Lung (tissue), 11 donors: ENCODE measurements at regions not wholly inside any gene's neighbourhood (a gene's known extent, or its start where the extent isn't known, plus 50 kb on each side); places are given as distances from the start of the nearest gene placed in this dataset.

Experiments used
- ATAC-seq: fragments of 200-7000 bp; cut with Tn5 transposase; one replicate; pipeline ENCODE4 v1.9.1; 2020; ENCODE audit warnings: moderate number of reproducible peaks; ENCODE audit not compliant: insufficient read depth, low FRiP score
- DNase-seq, 3 donors: peaks; one replicate each; pipeline ENCODE4 v3.0.0-alpha.2; 2013 to 2017
- H3K27ac ChIP-seq, 2 donors: one replicate each; pipeline ENCODE4 v1.5.1; 2013; ENCODE audit warnings: mild to moderate bottlenecking in 2 of 2, moderate library complexity in 2 of 2, control low read depth in 1 of 2, inconsistent platforms in 1 of 2, low read depth in 1 of 2, low read length in 1 of 2
- H3K27me3 ChIP-seq, 3 donors: one replicate each; pipeline ENCODE4 v1.5.1; 2013; ENCODE audit warnings: low read length in 2 of 3; ENCODE audit not compliant: control insufficient read depth in 3 of 3, insufficient read depth in 3 of 3
- H3K36me3 ChIP-seq, 4 donors: one replicate each; pipeline ENCODE4 v1.5.1; 2013; ENCODE audit warnings: low read length in 4 of 4, mild to moderate bottlenecking in 1 of 4, moderate library complexity in 1 of 4; ENCODE audit not compliant: control insufficient read depth in 4 of 4, insufficient read depth in 4 of 4
- H3K4me1 ChIP-seq, 5 donors: one replicate each; pipeline ENCODE4 v1.5.1; 2013; ENCODE audit warnings: low read length in 5 of 5, mild to moderate bottlenecking in 2 of 5, moderate library complexity in 1 of 5; ENCODE audit not compliant: control insufficient read depth in 5 of 5, insufficient read depth in 5 of 5
- H3K4me3 ChIP-seq: one replicate; pipeline ENCODE4 v1.5.1; 2013; ENCODE audit warnings: mild to moderate bottlenecking, control low read depth, moderate library complexity
- H3K9ac ChIP-seq, 2 donors: one replicate each; pipeline ENCODE4 v1.5.1; 2013; ENCODE audit warnings: low read length in 2 of 2, control low read depth in 1 of 2; ENCODE audit not compliant: insufficient read depth in 1 of 2
- H3K9me3 ChIP-seq, 4 donors: one replicate each; pipeline ENCODE4 v1.5.1; 2013; ENCODE audit warnings: low read length in 3 of 4, mild to moderate bottlenecking in 1 of 4, moderate library complexity in 1 of 4; ENCODE audit not compliant: control insufficient read depth in 4 of 4, insufficient read depth in 3 of 4
- CTCF ChIP-seq: IDR thresholded peaks from 2 replicates; pipeline ENCODE4 v1.5.1; 2012; ENCODE audit warnings: mild to moderate bottlenecking; ENCODE audit errors: control extremely low read depth, extremely low read depth
- WGBS, 2 donors: extraction: QIAGEN DNeasy Blood & Tissue Kit; methylation state at CpG; one replicate each; pipeline ENCODE4 v1.1.7; 2013; 5-methylcytosine and 5-hydroxymethylcytosine counted together
- donor health status: control.
- donor health status: control.
- donor health status: Bipolar disorder and iron deficiency.
- donor health status: healthy.
- donor health status: DM: yes; HTN: yes; CAD: no.

GRCh38 chr7:84801396-84801795 lies 385.5 kb downstream of the SEMA3D start:
- Histone ChIP-seq H3K9me3 (peaks cover 0 to 2% (median 0%) of the 10 kb centered on the region in 4 donors), H3K4me3 (no peak overlapping the region), H3K27ac (no peak overlapping the region), H3K27me3 (no peaks in the 10 kb centered on the region), H3K9ac (no peak overlapping the region), H3K36me3 (no peaks in the 10 kb centered on the region), H3K4me1 (peaks cover 0 to 4% (median 0%) of the 10 kb centered on the region in 5 donors)
- ATAC-seq = no peak
- no peak for TF ChIP-seq CTCF
- DNase-seq = no peak

- DNase-seq (no peak), ATAC-seq (no peak)
- H3K9ac ChIP-seq = no peak overlapping the region
- H3K36me3 ChIP-seq = no peaks in the 10 kb centered on the region
- TF ChIP-seq CTCF = no peak
- H3K27ac ChIP-seq = no peak overlapping the region
- WGBS, 2 donors = 94 to 97% methylated on average over 1 of the region's 1 CpG
- H3K9me3 ChIP-seq = peaks cover 0 to 4% (median 0%) of the 10 kb centered on the region in 4 donors
- H3K27me3 ChIP-seq = no peaks in the 10 kb centered on the region
- H3K4me3 ChIP-seq = no peak overlapping the region
- peaks cover 0 to 4% (median 0%) of the 10 kb centered on the region in 5 donors for H3K4me1 ChIP-seq
These were observed 386.0 kb downstream of the SEMA3D start for GRCh38 chr7:84800846-84801245.

- ATAC-seq (no peak), DNase-seq (peak in 2 of 3 donors; percentile 28 to 53)
- 58 to 73% methylated on average over 4 of the region's 4 CpGs for WGBS, 2 donors
- no peak overlapping the region for H3K4me3 ChIP-seq
- H3K9me3 ChIP-seq = peaks cover 0 to 4% (median 0%) of the 10 kb centered on the region in 4 donors
- no peak for TF ChIP-seq CTCF
- H3K36me3 ChIP-seq = no peaks in the 10 kb centered on the region
- no peak overlapping the region for H3K27ac ChIP-seq
- H3K4me1 ChIP-seq = peaks cover 0 to 4% (median 0%) of the 10 kb centered on the region in 5 donors
- H3K27me3 ChIP-seq = no peaks in the 10 kb centered on the region
- no peak overlapping the region for H3K9ac ChIP-seq
These were observed 387.8 kb downstream of the SEMA3D start for GRCh38 chr7:84799106-84799505.

- Histone ChIP-seq H3K36me3 (no peaks in the 10 kb centered on the region), H3K27ac (no peak overlapping the region), H3K4me1 (peaks cover 0 to 9% (median 0%) of the 10 kb centered on the region in 5 donors), H3K9ac (no peak overlapping the region), H3K9me3 (peaks cover 0 to 4% (median 0%) of the 10 kb centered on the region in 4 donors), H3K27me3 (no peaks in the 10 kb centered on the region), H3K4me3 (no peak overlapping the region)
- ATAC-seq = no peak
- no peak for DNase-seq
- WGBS, 2 donors = 52 to 73% methylated on average over 8 of the region's 8 CpGs
- no peak for TF ChIP-seq CTCF
These were observed 394.5 kb downstream of the SEMA3D start for GRCh38 chr7:84792231-84792893.
